ENCODE measurements at regions not wholly inside any gene's neighbourhood (a gene's known extent, or its start where the extent isn't known, plus 50 kb on each side); places are given as distances from the start of the nearest gene placed in this dataset.

DNA sequence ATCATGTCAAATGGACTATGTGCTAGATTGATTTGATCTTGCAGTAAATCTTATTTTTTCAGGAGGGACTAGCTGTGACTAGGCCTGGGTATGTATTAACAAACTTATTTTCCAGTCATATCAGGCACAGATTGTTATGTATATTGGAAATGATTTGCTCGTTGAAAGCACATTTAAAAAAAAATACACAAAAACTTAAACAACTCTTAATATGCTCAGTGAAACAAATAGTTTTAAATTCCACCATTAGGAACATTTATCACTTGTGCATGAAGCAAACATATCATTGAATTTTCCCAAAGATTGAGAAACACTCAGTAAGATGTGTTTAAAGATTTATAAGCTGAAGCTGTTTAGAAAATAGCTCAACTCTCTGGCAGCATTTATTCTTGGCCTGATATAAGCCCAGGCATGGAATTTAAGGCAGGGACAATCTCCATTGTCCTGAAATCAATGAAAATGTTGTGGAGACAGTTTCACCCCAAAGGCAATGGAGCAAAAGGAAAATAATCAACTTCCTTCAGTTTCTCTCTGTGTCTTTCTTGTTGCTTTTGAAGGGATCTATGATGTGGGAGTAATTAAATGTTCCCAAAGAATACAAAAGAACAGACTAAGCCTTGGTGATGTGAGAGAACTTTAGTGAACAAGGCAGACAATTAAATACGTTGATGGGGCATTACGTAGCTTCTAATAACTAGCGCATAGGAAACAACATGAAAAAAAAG is 250.3 kb downstream of the GPR37 start:
- Histone ChIP-seq H3K9ac (ENCODE audit: low read length) (no peak overlapping the region), H2AFZ (ENCODE audit: low read length) (no peak overlapping the region), H3K27ac (ENCODE audit: low read length) (no peak overlapping the region), H3F3A (ENCODE audit: insufficient read depth, low read length) (no peaks in the 10 kb centered on the region), H3K79me2 (ENCODE audit: low read length) (no peaks in the 10 kb centered on the region), H3K9me2 (replicated peaks; ENCODE audit: insufficient read depth, low read length) (no peaks in the 10 kb centered on the region), H3K9me3 (replicated peaks; ENCODE audit: insufficient read depth, low read length) (no peaks in the 10 kb centered on the region), H3K4me3 (ENCODE audit: low read length) (no peak overlapping the region), H3K4me1 (ENCODE audit: low read length) (no peaks in the 10 kb centered on the region), H3K27me3 (replicated peaks; ENCODE audit: insufficient read depth, low read length) (no peaks in the 10 kb centered on the region), H3K4me2 (ENCODE audit: low read depth, low read length) (no peak overlapping the region), H3K36me3 (replicated peaks; ENCODE audit: insufficient read depth, low read length) (no peaks in the 10 kb centered on the region), H4K20me1 (ENCODE audit: insufficient read depth, low read length) (no peaks in the 10 kb centered on the region)
- no peak for TF ChIP-seq CTCF (IDR thresholded peaks at IDR 0.05; ENCODE audit: low read length)
- no peak for TF ChIP-seq EZH2phosphoT487 (IDR thresholded peaks at IDR 0.05; ENCODE audit: low read length)
- no peak for DNase-seq

- TF ChIP-seq CTCF (IDR thresholded peaks at IDR 0.05; ENCODE audit: low read length) (no peak), EZH2phosphoT487 (IDR thresholded peaks at IDR 0.05; ENCODE audit: low read length) (no peak), EZH2 (optimal IDR thresholded peaks at IDR 0.05; ENCODE audit: low read depth, low read length) (no peak)
- H3K9me3 ChIP-seq (replicated peaks; ENCODE audit: insufficient read depth, low read length): no peaks in the 10 kb centered on the region
- no peak overlapping the region for H3K4me2 ChIP-seq (ENCODE audit: low read depth, low read length)
- H3F3A ChIP-seq (ENCODE audit: insufficient read depth, low read length): no peaks in the 10 kb centered on the region
- no peak overlapping the region for H3K9ac ChIP-seq (ENCODE audit: low read length)
- no peaks in the 10 kb centered on the region for H3K27me3 ChIP-seq (replicated peaks; ENCODE audit: insufficient read depth, low read length)
- H4K20me1 ChIP-seq (ENCODE audit: insufficient read depth, low read length): no peaks in the 10 kb centered on the region
- H2AFZ ChIP-seq (ENCODE audit: low read length): no peak overlapping the region
- no peaks in the 10 kb centered on the region for H3K36me3 ChIP-seq (replicated peaks; ENCODE audit: insufficient read depth, low read length)
- H3K4me3 ChIP-seq (ENCODE audit: low read length): no peak overlapping the region
- H3K4me1 ChIP-seq (ENCODE audit: low read length): no peaks in the 10 kb centered on the region
- no peak overlapping the region for H3K27ac ChIP-seq (ENCODE audit: low read length)
- no peak for DNase-seq
- no peaks in the 10 kb centered on the region for H3K9me2 ChIP-seq (replicated peaks; ENCODE audit: insufficient read depth, low read length)
- no peaks in the 10 kb centered on the region for H3K79me2 ChIP-seq (ENCODE audit: low read length)
Measured at GRCh38 chr7:124514471-124514870, 251.1 kb downstream of the GPR37 start.

- H3K9me3 ChIP-seq (replicated peaks; ENCODE audit: insufficient read depth, low read length): no peaks in the 10 kb centered on the region
- TF ChIP-seq CTCF (IDR thresholded peaks at IDR 0.05; ENCODE audit: low read length): no peak
- no peak for TF ChIP-seq EZH2 (optimal IDR thresholded peaks at IDR 0.05; ENCODE audit: low read depth, low read length)
- TF ChIP-seq EZH2phosphoT487 (IDR thresholded peaks at IDR 0.05; ENCODE audit: low read length): no peak
- no peaks in the 10 kb centered on the region for H3K79me2 ChIP-seq (ENCODE audit: low read length)
- H3K4me2 ChIP-seq (ENCODE audit: low read depth, low read length): no peak overlapping the region
- no peak for DNase-seq
- H3F3A ChIP-seq (ENCODE audit: insufficient read depth, low read length): no peaks in the 10 kb centered on the region
- H4K20me1 ChIP-seq (ENCODE audit: insufficient read depth, low read length): no peaks in the 10 kb centered on the region
- H3K4me3 ChIP-seq (ENCODE audit: low read length): no peak overlapping the region
- H2AFZ ChIP-seq (ENCODE audit: low read length): no peak overlapping the region
- H3K36me3 ChIP-seq (replicated peaks; ENCODE audit: insufficient read depth, low read length): no peaks in the 10 kb centered on the region
- H3K4me1 ChIP-seq (ENCODE audit: low read length): no peaks in the 10 kb centered on the region
- H3K27me3 ChIP-seq (replicated peaks; ENCODE audit: insufficient read depth, low read length): no peaks in the 10 kb centered on the region
- H3K9ac ChIP-seq (ENCODE audit: low read length): no peak overlapping the region
- H3K27ac ChIP-seq (ENCODE audit: low read length): no peak overlapping the region
- no peaks in the 10 kb centered on the region for H3K9me2 ChIP-seq (replicated peaks; ENCODE audit: insufficient read depth, low read length)
Measured at GRCh38 chr7:124497176-124497575, 268.4 kb downstream of the GPR37 start.

Measured in MM.1S (cell line).